ENCODE measurements at regions not wholly inside any gene's neighbourhood (a gene's known extent, or its start where the extent isn't known, plus 50 kb on each side); places are given as distances from the start of the nearest gene placed in this dataset.

DNA sequence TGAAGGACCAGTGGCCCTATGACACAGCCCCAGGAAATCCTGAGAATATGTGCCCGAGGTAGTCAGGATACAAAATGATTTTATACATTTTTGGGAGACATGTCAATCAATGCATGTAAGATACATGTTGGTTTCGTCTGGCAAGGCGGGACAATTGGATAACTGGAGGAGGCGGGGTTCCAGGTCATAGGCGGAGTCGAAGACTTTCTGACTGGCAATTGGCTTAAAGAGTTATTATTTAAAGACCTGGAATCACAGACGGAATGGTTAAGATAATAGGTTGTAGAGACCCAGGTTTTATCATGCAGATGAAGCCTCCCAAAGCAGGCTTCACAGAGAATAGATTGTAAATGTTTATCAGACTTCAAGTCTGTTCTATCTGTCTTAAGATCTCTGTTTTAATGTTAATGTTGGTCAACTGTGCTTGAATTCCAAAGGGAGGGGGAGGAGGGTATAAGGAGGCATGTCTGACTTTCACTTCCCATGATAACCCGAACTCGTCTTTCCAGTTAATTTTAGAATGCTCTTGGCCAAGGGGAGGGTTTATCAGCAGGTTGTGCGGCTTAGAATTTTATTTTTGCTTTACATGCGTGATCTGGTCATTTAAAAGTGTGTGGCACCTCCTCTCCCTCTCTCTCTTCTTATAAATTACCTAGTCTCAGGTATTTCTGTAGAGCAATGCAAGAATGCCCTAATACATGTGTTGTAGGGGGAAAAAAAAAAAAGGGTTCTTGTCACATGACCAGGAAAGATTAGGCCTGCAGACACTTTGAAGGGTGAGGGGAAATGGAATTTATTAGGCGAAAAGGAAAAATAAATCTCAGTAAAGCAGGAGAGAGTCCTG, 230.7 kb downstream of the NFATC2 start:
- Histone ChIP-seq H3K9me3 (replicated peaks) (no peaks in the 10 kb centered on the region), H3K36me3 (no peaks in the 10 kb centered on the region), H3K4me1 (peaks cover 13% of the 10 kb centered on the region), H3K4me3 (peak overlapping the region; percentile 25), H3K27ac (replicated peaks) (no peak overlapping the region), H3K27me3 (ENCODE audit: low read depth) (peaks cover 7% of the 10 kb centered on the region)
- TF ChIP-seq, protein P1, sequence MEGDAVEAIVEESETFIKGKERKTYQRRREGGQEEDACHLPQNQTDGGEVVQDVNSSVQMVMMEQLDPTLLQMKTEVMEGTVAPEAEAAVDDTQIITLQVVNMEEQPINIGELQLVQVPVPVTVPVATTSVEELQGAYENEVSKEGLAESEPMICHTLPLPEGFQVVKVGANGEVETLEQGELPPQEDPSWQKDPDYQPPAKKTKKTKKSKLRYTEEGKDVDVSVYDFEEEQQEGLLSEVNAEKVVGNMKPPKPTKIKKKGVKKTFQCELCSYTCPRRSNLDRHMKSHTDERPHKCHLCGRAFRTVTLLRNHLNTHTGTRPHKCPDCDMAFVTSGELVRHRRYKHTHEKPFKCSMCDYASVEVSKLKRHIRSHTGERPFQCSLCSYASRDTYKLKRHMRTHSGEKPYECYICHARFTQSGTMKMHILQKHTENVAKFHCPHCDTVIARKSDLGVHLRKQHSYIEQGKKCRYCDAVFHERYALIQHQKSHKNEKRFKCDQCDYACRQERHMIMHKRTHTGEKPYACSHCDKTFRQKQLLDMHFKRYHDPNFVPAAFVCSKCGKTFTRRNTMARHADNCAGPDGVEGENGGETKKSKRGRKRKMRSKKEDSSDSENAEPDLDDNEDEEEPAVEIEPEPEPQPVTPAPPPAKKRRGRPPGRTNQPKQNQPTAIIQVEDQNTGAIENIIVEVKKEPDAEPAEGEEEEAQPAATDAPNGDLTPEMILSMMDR (IDR thresholded peaks at IDR 0.05; ENCODE audit: borderline replicate concordance), result no peak
- intact Hi-C loops (cut with micrococcal nuclease), result loop anchor here (5.0 kb wide), 1 partner anchor 330 kb away; no protein-coding TSS in a partner anchor
- no peak for DNase-seq

DNA sequence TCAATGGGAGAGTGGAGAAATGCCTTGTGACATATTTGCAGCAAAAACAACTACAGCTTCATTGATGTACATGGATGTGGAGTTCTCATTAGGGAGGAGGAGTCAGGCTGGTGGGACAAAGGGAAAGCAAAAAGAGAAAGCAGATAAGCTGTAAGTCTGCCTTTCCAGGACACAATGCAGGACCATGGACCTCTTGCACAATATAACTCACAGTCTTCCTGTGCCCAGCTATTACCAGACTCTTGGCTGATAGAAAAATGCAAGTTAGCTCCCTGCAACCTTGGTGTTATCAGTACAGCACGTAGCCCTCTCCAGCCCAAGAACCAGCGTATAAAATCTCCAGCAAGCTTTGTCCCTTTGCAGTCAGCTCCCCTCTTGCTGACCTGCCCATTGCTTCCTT, 232.3 kb downstream of the NFATC2 start:
- Histone ChIP-seq H3K36me3 (no peaks in the 10 kb centered on the region), H3K27ac (replicated peaks) (no peak overlapping the region), H3K4me1 (peaks cover 17% of the 10 kb centered on the region), H3K27me3 (ENCODE audit: low read depth) (peaks cover 15% of the 10 kb centered on the region), H3K9me3 (replicated peaks) (no peaks in the 10 kb centered on the region), H3K4me3 (no peak overlapping the region)
- no peak for DNase-seq
- TF ChIP-seq, protein P1 (IDR thresholded peaks at IDR 0.05; ENCODE audit: borderline replicate concordance), result no peak
- intact Hi-C loops (cut with micrococcal nuclease), result loop anchor here (5.0 kb wide), 1 partner anchor 328 kb away; no protein-coding TSS in a partner anchor

DNA sequence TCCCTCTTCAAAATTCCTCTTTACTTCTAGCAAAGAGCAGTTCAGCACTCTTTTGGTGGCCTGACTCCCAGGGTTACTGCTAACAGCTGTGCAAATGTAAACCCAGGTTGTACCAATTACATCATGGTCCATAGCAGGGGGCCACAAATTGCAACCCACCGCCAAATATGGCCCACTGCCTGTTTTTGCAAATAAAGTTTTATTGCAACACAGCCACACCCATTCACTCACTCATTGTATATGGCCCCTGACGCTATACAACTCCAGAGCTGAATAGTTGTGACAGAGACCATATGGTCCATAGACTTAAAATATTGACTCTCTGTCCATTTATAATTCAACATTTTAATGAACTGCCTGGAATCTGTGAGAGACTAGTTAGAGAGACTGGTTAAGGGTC, 233.4 kb downstream of the NFATC2 start:
- intact Hi-C loops (cut with micrococcal nuclease), result loop anchor here (5.0 kb wide), 1 partner anchor 312 kb away; no protein-coding TSS in a partner anchor
- H3K27me3 ChIP-seq (ENCODE audit: low read depth), result peaks cover 15% of the 10 kb centered on the region
- no peak overlapping the region for H3K4me3 ChIP-seq
- TF ChIP-seq, protein P1 (IDR thresholded peaks at IDR 0.05; ENCODE audit: borderline replicate concordance), result no peak
- H3K9me3 ChIP-seq (replicated peaks), result peaks cover 6% of the 10 kb centered on the region
- no peaks in the 10 kb centered on the region for H3K36me3 ChIP-seq
- no peak overlapping the region for H3K27ac ChIP-seq (replicated peaks)
- DNase-seq, result no peak
- H3K4me1 ChIP-seq, result peaks cover 17% of the 10 kb centered on the region

DNA sequence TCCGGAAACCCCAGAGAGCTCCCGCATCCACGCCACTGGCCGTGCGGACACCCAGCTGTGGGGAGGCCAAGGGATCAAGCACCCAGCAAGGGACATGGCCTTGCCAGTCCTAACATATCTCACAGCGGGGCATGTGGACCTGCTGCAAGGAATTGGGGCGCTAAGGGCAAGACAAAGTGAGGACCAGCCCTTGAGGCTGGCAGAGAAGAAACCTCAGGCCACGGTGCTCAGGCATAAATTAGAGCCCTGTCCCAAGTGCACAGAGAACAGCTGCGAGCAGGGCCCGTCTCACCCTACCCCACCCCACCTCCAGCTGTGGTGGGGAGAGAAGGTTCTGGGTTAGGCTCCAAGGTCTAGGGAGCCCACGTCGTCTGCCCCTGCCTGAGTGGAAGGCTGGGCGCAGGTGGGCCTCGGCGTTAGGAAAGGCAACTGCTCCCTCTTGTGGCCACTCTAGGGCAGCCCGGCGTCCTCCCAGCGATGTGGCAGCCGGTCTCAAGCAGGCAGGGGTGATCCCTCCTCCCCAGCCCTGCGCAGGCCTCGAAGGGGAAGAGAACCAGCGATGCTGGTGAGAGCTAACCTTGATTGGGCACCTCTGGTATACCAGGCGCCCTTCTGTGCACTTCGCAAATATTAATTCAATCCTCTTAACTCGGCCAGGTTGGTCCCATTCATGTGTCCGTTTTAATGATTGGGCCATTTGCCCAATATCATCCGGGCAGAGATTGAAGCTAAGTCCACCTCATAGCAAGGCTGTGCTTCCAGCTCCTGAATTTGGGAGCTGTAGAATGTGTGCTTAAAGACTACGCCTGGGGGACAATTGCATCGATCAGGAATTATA, 235.8 kb downstream of the NFATC2 start:
- Histone ChIP-seq H3K27me3 (ENCODE audit: low read depth) (peaks cover 15% of the 10 kb centered on the region), H3K27ac (replicated peaks) (no peak overlapping the region), H3K9me3 (replicated peaks) (peaks cover 13% of the 10 kb centered on the region), H3K36me3 (no peaks in the 10 kb centered on the region), H3K4me3 (no peak overlapping the region), H3K4me1 (peaks cover 10% of the 10 kb centered on the region)
- TF ChIP-seq, protein P1 (IDR thresholded peaks at IDR 0.05; ENCODE audit: borderline replicate concordance), result peak; percentile 96
- intact Hi-C loops (cut with micrococcal nuclease), result loop anchor here (5.0 kb wide), 1 partner anchor 309 kb away; no protein-coding TSS in a partner anchor
- DNase-seq, result peak; percentile 65

DNA sequence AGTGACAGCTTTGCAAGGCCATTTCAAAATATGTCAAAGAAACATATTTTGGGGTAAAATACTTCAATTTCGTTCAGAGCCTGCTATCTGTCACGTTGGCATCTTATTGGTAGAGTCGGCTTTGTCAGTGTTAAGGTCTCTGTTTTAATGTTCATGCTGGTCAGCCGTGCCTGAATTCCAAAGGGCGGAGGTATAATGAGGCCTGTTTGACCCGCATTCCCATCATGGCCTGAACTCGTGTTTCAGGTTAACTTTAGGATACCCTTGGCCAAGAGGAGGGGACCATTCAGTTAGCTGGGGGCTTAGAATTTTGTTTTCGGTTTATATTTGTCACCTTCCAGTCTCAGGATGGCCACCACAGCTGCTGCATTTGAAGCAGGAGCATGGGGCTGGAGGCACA, 236.4 kb downstream of the NFATC2 start:
- no peak for DNase-seq
- peaks cover 15% of the 10 kb centered on the region for H3K27me3 ChIP-seq (ENCODE audit: low read depth)
- peaks cover 14% of the 10 kb centered on the region for H3K9me3 ChIP-seq (replicated peaks)
- TF ChIP-seq, protein P1 (IDR thresholded peaks at IDR 0.05; ENCODE audit: borderline replicate concordance), result no peak
- H3K36me3 ChIP-seq, result no peaks in the 10 kb centered on the region
- intact Hi-C loops (cut with micrococcal nuclease), result loop anchor here (5.0 kb wide), 1 partner anchor 309 kb away; no protein-coding TSS in a partner anchor
- H3K4me3 ChIP-seq, result no peak overlapping the region
- H3K4me1 ChIP-seq, result peaks cover 6% of the 10 kb centered on the region
- H3K27ac ChIP-seq (replicated peaks), result no peak overlapping the region
